Nephron progenitor cell (in vitro differentiated cells): ENCODE measurements at regions not wholly inside any gene's neighbourhood (a gene's known extent, or its start where the extent isn't known, plus 50 kb on each side); places are given as distances from the start of the nearest gene placed in this dataset.
A peak's percentile ranks its signal among the peaks of the same experiment; 100 is the strongest.

Experiments
- DNase-seq: peaks from one replicate; pipeline ENCODE4 v3.0.0; 2021
- H3K27ac Mint-ChIP-seq: 2 replicates; pipeline ENCODE4 v1.8.0; 2021; ENCODE audit warnings: mild to moderate bottlenecking, moderate library complexity, mixed read lengths
- H3K27me3 Mint-ChIP-seq: 2 replicates; pipeline ENCODE4 v1.8.0; 2021; ENCODE audit warnings: mild to moderate bottlenecking, low read depth, mixed read lengths; ENCODE audit not compliant: poor library complexity
- H3K36me3 Mint-ChIP-seq: 2 replicates; pipeline ENCODE4 v1.8.0; 2021; ENCODE audit warnings: low read depth, mixed read lengths
- H3K4me1 Mint-ChIP-seq: 2 replicates; pipeline ENCODE4 v1.8.0; 2021; ENCODE audit warnings: mixed read lengths
- H3K4me3 Mint-ChIP-seq: 2 replicates; pipeline ENCODE4 v1.8.0; 2021; ENCODE audit warnings: mild to moderate bottlenecking, moderate library complexity, mixed read lengths
- H3K9me3 Mint-ChIP-seq: 2 replicates; pipeline ENCODE4 v1.8.0; 2021; ENCODE audit warnings: mild to moderate bottlenecking, moderate library complexity, mixed read lengths
- CTCF ChIP-seq: fragments of 200-600 bp; sonication (generic); IDR thresholded peaks from 2 replicates; pipeline ENCODE4 v1.5.0; 2021; ENCODE audit warnings: antibody characterized with exemption

- Mint-ChIP-seq H3K9me3 (no peaks in the 10 kb centered on the region), H3K4me1 (peaks cover 78% of the 10 kb centered on the region)
- no peak for DNase-seq
Observed at GRCh38 chr7:33760834-33761233, 144.5 kb upstream of the BMPER start.

DNA sequence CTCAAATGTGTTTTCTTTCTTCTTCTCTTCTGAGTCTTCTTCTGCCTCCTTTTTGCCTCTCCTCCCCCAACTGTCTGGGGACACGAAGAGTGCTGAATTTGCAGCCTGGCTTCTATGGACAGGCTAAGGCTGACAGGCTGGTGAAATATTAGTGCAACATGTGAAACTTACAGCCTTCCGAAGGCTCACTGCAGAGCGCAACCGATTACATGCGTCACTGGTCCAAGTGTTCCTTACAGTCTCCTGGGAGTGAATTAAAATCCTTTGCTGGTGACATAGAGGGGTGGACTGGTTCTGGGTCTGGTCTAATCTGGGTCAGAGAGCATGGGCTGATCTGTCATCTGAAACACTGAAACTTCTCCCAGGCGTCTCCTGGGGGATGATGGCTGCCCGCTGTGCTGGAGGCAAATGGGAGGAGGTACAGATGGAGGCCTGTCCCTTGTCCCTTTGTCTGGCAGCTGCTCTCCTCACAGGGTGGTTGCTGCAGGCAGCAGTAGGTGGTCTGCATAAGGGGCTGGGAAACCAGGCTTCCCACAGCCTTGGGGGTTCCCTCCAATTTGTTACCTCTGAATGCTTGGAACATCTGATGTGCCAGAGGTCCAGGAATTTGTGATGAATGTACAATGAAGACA is 143.8 kb upstream of the BMPER start:
- peak; percentile 26 for DNase-seq
- Mint-ChIP-seq H3K27me3 (no peaks in the 10 kb centered on the region), H3K4me1 (peaks cover 72% of the 10 kb centered on the region), H3K36me3 (no peaks in the 10 kb centered on the region), H3K4me3 (peak overlapping the region; percentile 57), H3K9me3 (no peaks in the 10 kb centered on the region), H3K27ac (peak overlapping the region; percentile 98)
- no peak for TF ChIP-seq CTCF

More at GRCh38 chr7:33760834-33761233, 144.5 kb upstream of the BMPER start:
- H3K27ac Mint-ChIP-seq: peak overlapping the region; percentile 98
- no peak overlapping the region for H3K4me3 Mint-ChIP-seq
- H3K27me3 Mint-ChIP-seq: no peaks in the 10 kb centered on the region
- no peak for TF ChIP-seq CTCF
- peaks cover 4% of the 10 kb centered on the region for H3K36me3 Mint-ChIP-seq

DNA sequence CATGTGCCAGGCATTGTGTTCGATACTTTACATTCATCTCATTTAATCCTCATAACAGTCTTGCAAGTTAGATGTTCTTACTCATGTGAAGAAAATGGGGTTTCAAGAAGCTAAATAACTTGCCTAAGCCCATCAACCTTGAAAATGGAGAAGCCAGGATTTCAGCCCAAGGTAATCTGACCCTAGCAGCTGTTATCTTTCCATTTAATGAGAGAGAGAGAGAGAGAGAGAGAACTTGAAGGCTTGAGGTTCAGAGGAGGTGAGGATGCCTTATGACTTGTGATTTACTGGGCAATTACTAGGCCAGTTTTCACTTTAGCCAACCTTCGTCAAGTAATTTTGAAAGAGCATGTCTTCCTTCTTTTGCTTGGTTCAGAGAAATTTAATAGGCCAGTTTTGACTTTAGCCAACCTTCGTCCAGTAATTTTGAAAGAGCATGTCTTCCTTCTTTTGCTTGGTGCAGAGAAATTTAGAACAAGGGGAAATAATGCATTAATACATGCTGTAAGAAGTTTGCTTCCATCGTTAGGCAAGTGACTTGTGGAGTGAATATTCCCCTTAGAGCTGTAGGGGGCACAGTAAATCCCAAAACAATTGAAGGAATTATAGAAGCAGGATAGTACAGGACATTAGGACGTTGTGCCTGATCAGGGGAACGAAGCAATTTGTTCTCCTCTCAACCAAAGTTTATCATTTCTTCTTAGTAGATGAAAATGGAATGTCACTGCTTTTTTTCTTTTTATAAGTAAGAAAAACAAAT is 143.0 kb upstream of the BMPER start:
- TF ChIP-seq CTCF: no peak
- no peaks in the 10 kb centered on the region for H3K36me3 Mint-ChIP-seq
- H3K4me3 Mint-ChIP-seq: peak overlapping the region; percentile 29
- peaks cover 64% of the 10 kb centered on the region for H3K4me1 Mint-ChIP-seq
- no peak for DNase-seq
- peak overlapping the region; percentile 98 for H3K27ac Mint-ChIP-seq
- H3K9me3 Mint-ChIP-seq: no peaks in the 10 kb centered on the region
- no peaks in the 10 kb centered on the region for H3K27me3 Mint-ChIP-seq

DNA sequence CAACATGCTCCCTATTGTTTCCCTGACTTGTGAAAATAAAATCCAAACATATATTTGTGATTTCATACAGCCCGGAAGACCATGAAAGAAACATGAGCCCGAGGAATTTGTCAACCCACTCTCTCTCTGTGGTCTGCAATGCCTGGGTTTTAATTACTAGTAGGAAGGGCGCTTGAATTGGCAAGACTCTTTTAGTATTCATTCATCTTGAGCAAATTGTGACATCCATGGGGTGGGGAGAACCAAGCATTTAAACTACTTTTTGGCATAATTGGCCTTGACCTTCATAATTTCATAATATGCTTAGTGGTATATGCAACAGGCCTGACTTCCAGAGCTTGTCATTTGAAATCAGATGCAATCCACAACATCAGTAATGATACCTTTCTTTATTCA is 142.4 kb upstream of the BMPER start:
- TF ChIP-seq CTCF: no peak
- Mint-ChIP-seq H3K36me3 (no peaks in the 10 kb centered on the region), H3K4me3 (no peak overlapping the region), H3K4me1 (peaks cover 64% of the 10 kb centered on the region), H3K9me3 (no peaks in the 10 kb centered on the region), H3K27ac (no peak overlapping the region), H3K27me3 (peaks cover under 1% of the 10 kb centered on the region)
- no peak for DNase-seq

GRCh38 chr7:33764752-33765451 is 140.4 kb upstream of the BMPER start:
- Mint-ChIP-seq H3K4me1 (peaks cover 65% of the 10 kb centered on the region), H3K9me3 (no peaks in the 10 kb centered on the region), H3K4me3 (no peak overlapping the region), H3K36me3 (no peaks in the 10 kb centered on the region), H3K27ac (no peak overlapping the region), H3K27me3 (peaks cover 11% of the 10 kb centered on the region)
- no peak for TF ChIP-seq CTCF
- DNase-seq: no peak
